ENCODE measurements at regions not wholly inside any gene's neighbourhood (a gene's known extent, or its start where the extent isn't known, plus 50 kb on each side); places are given as distances from the start of the nearest gene placed in this dataset.

DNA sequence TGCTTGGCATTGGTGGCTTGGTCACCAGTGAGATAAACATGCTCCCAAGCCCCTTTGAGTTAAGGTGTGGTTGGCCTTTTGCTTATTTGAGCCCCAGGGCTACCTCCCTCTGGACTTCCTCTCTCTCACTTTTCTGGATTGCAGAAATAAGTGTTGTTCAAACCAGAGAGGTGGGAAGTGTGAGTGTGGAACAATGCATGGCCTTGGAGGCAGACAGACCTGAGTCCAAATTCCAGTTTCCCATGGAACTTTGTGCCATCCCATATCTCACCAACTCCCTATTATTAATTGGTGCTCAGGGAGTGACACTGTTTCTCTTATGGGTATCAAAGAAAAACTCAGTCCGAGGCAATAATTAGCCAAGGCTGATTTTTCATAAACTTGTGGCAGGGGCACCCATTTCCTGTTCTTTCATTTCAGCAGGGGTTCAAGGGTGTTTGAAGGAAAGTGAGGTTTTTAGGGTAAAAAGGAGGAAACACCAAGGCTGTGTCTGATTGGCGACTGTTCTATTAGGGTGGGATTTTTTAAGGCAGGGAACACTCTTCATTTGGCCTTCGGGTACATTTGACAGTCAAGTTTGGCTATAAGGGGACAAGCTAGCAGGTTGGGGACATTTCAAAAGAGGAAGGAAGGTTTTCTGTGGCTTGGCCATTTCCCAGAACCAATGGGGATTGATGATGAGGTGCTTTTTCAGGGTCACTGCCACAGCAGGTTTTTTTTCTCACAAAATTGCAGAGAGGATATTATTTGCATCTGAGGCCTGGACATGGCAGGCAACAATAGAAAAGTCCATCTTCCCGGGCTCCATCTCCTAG lies 148.8 kb upstream of the NPY start:
- FAIRE-seq: no peak

More for the DNA sequence above, 148.8 kb upstream of the NPY start:
- no peak overlapping the region for H3K27ac ChIP-seq (ENCODE audit: insufficient read depth, low read depth, low read length)
- no peak overlapping the region for H3K9ac ChIP-seq (replicated peaks; ENCODE audit: extremely low read depth, insufficient read depth, low read length)
- no TSS peak for BruUV-seq (replicated peaks)
- H3K79me2 ChIP-seq (ENCODE audit: control insufficient read depth, insufficient read depth, low read length): no peaks in the 10 kb centered on the region
- ChIA-PET POLR2A (no interaction called here), CTCF (no interaction called here)
- H3K27me3 ChIP-seq (ENCODE audit: control insufficient read depth in 2 of 2, insufficient read depth in 2 of 2, low read length in 2 of 2): no peaks in the 10 kb centered on the region
- H3K4me1 ChIP-seq (ENCODE audit: control insufficient read depth, extremely low read depth, insufficient read depth, low read length): no peaks in the 10 kb centered on the region
- TF ChIP-seq MYC (IDR thresholded peaks at IDR 0.05; ENCODE audit: low read depth, low read length): no peak
- TF ChIP-seq, protein P1, sequence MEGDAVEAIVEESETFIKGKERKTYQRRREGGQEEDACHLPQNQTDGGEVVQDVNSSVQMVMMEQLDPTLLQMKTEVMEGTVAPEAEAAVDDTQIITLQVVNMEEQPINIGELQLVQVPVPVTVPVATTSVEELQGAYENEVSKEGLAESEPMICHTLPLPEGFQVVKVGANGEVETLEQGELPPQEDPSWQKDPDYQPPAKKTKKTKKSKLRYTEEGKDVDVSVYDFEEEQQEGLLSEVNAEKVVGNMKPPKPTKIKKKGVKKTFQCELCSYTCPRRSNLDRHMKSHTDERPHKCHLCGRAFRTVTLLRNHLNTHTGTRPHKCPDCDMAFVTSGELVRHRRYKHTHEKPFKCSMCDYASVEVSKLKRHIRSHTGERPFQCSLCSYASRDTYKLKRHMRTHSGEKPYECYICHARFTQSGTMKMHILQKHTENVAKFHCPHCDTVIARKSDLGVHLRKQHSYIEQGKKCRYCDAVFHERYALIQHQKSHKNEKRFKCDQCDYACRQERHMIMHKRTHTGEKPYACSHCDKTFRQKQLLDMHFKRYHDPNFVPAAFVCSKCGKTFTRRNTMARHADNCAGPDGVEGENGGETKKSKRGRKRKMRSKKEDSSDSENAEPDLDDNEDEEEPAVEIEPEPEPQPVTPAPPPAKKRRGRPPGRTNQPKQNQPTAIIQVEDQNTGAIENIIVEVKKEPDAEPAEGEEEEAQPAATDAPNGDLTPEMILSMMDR (IDR thresholded peaks at IDR 0.05; ENCODE audit: extremely low read depth in 1 of 2, insufficient read depth in 1 of 2, low read depth in 1 of 2, low read length in 2 of 2): no peak
- no peak for TF ChIP-seq POLR2A (IDR thresholded peaks at IDR 0.05; ENCODE audit: low read depth, low read length)
- TF ChIP-seq, protein P2, sequence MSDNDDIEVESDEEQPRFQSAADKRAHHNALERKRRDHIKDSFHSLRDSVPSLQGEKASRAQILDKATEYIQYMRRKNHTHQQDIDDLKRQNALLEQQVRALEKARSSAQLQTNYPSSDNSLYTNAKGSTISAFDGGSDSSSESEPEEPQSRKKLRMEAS (IDR thresholded peaks at IDR 0.05; ENCODE audit: insufficient read depth, insufficient read length): no peak
- no peak for TF ChIP-seq FOS (IDR thresholded peaks at IDR 0.05; ENCODE audit: borderline replicate concordance, insufficient read depth, low read length)
- TF ChIP-seq JUN (IDR thresholded peaks at IDR 0.05; ENCODE audit: borderline replicate concordance, insufficient read depth, insufficient read length, low read depth): no peak
- no peak for TF ChIP-seq GATA2 (IDR thresholded peaks at IDR 0.05; ENCODE audit: insufficient read depth, insufficient read length, low read depth, low read length)
- TF ChIP-seq POLR2AphosphoS5 (IDR thresholded peaks at IDR 0.05; ENCODE audit: insufficient read depth, low read depth, low read length): no peak
- TF ChIP-seq EZH2 (IDR thresholded peaks at IDR 0.05; ENCODE audit: borderline replicate concordance, low read depth, low read length, severe bottlenecking): no peak
- no peak overlapping the region for H3K4me2 ChIP-seq (ENCODE audit: insufficient read depth, low read length)
- intact Hi-C loops (cut with micrococcal nuclease): no loop called here
- no peaks in the 10 kb centered on the region for H3K9me1 ChIP-seq (replicated peaks; ENCODE audit: control insufficient read depth, extremely low read depth, insufficient read depth, low read length)
- no peak overlapping the region for H3K4me3 ChIP-seq (replicated peaks in 1 of 3; ENCODE audit: insufficient read depth in 1 of 3, low read depth in 1 of 3, low read length in 3 of 3)
- dilution Hi-C loops (cut with MboI; ENCODE audit: extremely low pct_ligation_motif_present, low sequenced_read_pairs): no loop called here
- H2AFZ ChIP-seq (ENCODE audit: low read depth, low read length): no peak overlapping the region
- no peaks in the 10 kb centered on the region for H3K36me3 ChIP-seq (ENCODE audit: control insufficient read depth in 2 of 2, extremely low read depth in 1 of 2, insufficient read depth in 2 of 2, low read length in 2 of 2)
- H4K20me1 ChIP-seq (replicated peaks; ENCODE audit: control insufficient read depth, extremely low read depth, insufficient read depth, low read length): no peaks in the 10 kb centered on the region
- H3K9me3 ChIP-seq (replicated peaks; ENCODE audit: control insufficient read depth, insufficient read depth, low read length): no peaks in the 10 kb centered on the region
- no peak for DNase-seq (ENCODE audit: low read depth, low spot score)

All from endothelial cell of umbilical vein (primary cell).